ENCODE measurements at regions not wholly inside any gene's neighbourhood (a gene's known extent, or its start where the extent isn't known, plus 50 kb on each side); places are given as distances from the start of the nearest gene placed in this dataset.
A peak's percentile ranks its signal among the peaks of the same experiment; 100 is the strongest.

DNA sequence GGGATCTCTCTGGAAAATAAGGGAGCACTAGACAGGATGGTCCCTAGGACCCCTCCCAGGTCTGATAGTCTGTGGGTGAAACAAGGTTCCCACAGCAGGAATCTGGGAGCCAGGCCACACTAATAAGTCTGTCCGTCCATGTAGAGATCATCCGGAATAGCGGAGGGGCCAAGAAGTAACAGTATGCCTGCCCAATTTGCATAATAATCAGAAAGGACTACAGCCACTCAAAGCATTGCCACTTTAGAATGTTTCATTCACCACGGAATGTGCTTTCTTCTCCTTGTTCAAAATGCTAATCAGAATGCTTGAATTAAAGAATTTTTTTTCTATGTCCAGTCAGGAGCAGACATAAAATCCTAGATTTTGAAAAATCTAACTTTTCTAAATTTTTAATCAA lies 254.9 kb downstream of the ACTL7B start:
- no peak for DNase-seq

DNA sequence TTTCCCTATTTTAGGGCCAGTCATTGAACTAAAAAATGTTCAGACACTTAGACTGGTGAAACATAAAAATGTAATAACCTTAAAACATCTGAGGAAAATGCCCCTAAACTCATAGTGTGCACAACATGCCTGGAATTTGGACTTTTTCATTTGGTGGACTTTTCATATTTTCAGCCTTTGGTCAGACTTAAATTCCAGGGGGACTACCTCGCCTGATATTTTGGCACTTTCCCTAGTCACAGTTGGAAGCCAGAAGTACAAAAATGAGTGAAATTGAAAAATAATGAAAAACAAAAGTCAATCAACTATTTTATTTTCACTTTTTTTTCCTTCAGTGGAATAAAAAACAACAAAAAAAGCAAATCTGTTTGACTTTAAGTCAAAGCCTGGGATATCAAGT lies 256.2 kb downstream of the ACTL7B start:
- no peak for DNase-seq

DNA sequence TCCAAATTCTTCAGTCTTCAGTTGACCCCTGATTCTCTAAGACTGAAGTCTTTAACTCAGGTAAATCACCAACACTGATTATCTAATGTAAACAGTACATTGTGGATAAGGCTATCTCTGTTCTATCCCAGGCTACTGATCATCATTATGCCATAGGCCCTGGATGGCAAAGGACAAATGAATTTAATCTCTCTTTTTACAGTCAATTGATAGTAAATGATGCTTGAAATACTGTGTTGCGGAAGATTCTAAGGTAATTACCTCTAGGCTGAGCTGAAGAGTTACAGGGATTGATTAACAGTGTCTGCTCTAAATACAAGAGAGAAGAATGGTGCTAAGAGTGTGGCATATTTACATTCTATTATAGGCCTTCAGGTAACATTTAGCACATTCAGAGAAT lies 264.7 kb downstream of the ACTL7B start:
- DNase-seq, result no peak

DNA sequence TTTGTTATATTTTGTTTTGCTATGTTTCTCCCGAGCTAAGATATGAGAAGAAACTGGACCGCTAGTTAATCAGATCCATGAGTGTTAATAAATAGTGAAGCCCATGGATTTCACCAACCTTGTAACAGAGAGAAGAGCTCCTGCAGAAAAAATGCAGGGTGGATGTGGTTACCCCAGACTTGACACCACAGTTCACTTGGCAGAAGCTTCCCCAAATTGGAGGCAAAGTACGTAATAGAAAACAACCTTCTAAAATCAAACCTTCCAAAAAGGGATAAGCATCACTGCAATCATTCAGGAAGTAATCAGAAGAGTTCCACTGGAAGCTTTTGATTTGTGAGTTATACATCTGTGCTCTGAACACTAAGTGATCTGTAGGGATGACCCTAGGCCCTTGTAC lies 267.5 kb downstream of the ACTL7B start:
- no peak for DNase-seq

DNA sequence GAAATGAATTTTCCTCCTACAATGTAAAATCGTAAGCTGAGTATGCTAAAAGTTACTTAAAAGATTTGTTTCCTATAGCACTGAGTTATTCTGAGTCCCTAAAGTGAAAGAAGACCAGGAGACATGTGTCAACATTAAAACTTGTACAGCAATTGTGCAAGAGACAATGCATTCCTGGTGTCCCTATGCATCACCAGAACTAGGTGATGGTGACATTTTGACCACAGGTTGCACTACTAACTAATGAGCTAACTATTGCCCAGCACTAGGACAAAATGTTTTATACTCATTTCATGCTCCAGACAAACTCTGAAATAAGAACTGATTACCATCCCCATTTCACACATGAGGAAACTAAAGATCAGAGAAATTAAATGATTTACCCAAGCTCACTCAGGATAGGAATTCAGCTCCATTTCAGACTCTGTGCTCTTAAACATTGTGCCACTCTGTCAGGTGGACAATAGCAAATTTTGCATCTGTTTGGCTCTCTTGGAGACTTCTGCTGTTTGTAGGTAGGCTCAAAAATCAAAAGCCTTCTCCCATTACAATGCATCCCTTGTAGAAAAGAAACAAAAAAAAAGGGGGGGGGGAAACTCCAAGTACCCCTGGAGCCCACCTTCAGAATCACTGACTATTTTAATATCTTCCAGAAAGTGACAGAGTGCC lies 269.2 kb downstream of the ACTL7B start:
- DNase-seq, result no peak

DNA sequence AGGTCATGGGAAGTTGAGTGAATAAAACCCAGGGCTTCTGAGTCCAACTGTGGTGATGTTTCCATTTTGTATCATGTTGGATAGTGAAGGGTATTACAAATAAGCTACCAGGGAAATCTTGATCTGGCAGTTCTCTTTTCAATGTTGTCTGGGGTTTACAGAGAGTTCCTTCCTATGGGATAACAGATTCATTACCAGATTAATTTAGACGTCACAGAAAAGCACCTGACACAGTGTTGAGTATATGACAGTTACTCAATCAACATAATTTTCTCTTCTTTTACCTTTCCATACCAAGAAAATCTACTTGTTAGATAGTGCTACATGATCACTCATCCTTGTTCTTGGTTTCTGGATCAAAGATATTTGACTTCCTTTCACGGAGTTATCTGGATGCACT lies 270.9 kb downstream of the ACTL7B start:
- DNase-seq, result no peak

DNA sequence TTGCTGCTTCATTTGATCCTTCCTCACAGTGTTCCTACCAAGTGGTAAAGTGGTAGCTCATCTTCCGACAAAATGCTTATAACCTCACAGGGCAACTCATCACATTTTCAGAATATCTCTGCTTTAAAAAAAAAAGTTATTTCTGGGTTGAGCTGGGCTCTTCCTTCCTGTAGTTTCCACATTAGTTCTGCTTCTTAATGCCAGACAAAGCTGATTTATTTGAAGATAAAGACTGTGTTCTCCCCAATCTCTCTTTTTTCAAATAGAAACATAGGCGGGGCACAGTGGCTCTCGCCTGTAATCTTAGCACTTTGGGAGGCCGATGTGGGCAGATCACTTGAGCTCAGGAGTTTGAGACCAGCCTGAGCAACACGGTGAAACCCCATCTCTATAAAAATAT lies 273.1 kb downstream of the ACTL7B start:
- DNase-seq, result no peak

DNA sequence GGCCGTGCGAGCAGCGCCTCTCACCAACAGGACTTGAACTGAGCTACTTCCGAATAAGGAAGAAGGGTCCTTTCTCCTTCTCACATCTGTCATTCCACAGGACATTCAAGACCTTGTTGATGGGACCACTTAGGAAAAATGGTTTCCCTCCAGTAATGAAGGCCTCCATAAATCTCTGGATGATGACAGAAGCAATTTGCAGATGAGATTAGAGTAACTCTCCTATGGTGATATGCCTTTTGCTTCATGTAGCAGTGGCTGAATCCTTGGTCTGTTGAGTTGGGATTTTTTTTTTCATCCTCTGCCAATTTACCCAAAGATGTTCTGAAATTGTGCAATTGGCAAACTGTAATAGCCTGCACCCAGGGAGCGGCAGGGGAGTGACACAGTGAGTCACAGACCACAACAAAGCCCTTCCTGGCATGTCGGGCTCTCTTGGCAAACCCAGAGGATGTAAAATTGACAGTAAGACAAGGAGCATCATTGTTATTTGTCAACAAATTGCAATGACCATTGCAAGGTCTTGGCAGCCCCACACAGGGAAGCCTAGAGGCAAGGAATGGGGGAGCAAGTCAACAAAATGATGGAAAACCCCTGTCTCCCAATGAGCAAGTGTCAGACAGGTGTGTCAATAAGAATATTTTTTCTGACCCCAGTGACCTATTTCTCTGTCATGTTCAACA lies 275.9 kb downstream of the ACTL7B start:
- DNase-seq, result no peak

DNA sequence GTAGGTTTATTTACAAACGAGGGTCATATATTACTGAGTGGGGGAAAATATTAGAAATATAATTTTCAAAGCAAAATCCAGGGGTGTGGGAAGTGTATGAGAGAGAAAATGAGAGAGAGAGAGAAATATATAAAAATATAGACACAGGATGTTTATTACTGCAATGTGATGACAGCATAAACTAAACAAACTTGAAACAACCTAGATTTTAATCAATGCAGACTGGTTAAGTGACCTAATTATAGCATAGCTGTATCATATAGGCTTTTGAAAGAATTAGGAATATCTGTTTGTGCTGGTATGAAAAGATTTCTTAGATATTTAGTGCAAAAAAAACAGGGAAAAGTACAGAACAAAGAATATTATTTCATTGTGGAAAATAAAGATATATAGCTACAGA lies 280.5 kb downstream of the ACTL7B start:
- no peak for DNase-seq

DNA sequence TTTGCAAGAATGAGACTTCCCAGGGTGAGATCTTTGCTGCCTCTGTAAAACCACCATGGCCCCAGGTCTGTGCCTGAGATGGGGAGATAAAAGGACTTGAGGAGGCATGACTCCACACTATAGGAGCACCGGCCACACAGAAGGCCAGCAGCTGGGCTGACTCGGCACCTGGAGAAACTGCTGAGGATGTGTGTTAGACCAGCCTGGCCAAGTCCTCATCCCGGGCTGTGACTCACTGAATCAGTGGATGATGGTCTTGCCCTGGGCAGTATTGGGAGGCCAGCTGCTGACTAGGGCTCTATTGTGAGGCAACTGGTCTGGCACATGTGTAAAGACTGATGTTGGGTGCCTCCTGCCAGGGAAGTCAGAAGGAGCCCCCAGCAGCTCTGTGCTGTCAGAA lies 286.2 kb downstream of the ACTL7B start:
- DNase-seq, result no peak

DNA sequence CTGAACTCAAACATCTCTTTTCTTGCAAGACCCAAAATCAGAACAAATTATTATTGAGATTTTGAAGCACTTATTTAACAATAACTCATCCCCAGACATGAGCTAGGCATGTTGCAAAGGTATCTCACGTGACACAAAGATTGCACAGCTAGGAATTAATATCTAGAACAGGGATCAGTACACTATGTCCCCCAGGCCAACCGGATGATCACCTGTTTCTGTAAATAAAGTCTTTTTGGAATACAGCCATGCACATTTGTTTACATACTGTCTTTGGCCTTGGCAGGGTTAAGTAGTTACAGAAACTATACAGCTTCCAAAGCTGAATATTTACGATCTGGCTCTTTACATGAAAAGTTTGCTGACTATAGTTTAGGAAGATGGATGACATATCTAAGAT lies 287.7 kb downstream of the ACTL7B start:
- DNase-seq, result peak; percentile 38

DNA sequence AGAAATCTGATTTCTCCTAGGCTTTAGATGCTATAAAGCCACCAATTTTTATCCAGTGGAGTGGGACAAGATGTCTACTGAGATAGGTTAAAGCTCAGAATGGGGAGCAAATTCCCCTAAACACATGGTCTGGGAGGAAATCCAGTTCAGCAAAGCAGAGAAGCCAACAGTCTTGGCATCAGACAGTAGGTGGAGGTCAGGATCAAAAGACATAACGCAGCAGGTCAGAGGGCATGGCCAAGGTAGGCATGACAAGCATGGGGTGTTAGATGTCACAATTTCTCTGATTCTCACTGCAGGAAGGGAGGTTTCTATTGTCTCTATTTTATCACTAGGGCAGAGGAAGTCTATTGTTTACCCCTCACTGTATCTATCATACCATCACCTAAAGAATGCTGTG lies 288.2 kb downstream of the ACTL7B start:
- DNase-seq, result no peak

DNA sequence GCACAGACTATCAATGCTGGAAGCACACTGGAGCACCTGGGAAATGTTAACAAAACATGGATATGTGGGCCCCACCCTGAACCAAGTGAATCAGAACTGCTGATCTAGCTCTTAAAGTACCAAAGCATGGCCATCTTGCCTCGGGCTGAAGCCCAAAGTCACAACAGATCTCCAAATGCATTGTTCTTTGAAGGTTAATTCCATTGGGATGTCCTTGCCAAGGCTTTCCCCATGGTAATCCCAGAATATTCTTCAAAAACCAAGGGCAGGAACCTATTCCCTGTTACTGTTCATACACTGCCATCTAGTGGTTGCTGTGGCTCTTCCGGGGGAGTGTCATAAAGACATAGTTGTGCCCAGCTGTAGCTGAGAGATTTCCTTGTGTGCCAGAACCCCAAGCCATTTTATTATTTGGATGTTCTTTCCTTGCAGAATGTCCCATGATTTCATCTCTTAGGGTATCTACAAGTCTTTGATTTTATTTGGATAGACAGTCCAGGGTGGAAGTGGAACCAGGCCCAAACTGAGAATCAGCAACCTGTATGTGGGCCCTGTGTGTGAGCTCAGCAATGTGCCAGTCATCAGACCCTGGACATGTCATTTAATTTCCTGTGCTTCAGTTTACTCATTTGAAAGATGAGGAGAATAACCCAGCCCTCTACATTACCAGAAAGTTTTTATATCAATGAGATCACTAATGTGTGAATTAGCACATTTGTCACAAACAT lies 290.0 kb downstream of the ACTL7B start:
- peak; percentile 85 for DNase-seq

DNA sequence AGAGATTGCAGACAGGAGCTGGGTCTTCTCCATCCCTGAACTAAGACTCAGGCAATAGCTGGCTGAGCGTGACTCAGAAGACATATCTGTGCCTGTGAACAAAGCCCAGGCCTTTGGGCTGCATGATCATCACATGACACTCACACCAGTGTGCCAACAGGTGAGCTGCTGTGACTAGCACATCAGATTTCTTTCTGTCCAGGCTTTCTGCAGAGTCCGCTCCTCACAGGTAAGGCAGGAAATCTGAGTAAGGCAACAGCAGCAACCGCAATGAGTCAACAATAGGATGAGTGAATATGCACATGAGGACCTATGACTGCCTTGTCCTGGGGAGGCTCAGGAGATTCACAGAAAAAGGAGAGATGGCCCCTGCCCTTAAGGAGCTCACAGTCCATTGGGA lies 293.6 kb downstream of the ACTL7B start:
- DNase-seq, result no peak

DNA sequence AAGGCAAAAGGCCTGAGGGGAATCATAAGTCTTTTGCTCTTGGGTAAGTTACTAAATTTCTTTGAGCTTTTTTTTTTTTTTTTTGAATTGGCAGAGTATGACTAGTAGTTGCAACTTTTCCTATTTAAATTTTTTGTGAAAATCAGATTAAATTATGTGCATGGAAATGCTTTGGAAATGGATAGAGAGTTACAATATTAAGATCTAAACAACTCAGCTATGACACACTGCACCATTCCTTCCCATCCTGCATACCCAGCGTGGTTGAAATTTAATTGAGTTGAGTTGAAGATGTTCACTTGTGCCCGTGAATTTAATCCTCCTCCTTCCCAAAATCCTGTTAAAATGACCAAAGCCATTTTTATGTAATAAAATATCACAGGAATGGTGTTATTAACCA lies 296.4 kb downstream of the ACTL7B start:
- DNase-seq, result no peak

DNA sequence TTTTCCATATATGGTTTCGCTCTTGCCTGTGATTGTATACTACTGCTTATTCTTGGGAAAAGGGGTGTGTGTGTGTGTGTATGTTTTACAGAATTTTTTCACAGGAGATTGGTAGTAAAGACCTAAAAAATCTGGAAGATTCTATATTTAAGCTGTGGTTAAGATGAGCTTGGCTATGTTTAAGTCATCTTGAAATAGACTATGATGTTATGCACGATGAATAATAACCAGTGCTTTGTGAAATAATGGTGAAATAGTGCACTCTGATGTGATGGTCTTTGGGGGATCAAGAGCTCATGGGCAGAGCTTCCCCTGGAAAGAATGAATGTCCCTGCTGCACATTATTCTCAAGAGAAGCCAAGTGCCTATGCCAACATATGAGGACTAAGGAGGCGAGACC lies 301.0 kb downstream of the ACTL7B start:
- no peak for DNase-seq

DNA sequence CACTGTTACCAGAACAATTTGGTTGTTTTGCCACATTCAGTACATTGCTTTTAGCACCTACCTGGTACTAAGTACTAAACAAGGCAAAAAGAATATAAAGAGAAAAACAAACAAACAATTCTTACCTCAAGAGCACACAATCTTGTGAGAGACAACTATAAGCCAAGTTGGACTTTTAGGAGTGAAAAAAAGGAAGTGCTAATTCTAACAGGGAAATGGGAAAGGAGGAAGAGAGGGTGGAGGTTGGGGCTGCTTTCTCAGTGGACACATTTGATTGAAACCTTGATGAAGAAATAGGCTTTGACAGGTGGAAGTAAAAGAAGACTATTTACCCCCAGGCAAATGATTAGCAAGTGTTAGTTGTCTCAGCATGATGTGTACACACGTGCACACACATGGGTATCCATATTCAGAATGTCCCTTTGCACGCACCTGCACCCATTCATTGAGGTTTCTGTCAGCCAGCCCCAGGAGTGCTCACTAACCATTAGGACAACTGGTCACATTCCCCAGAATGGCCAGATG lies 302.6 kb downstream of the ACTL7B start:
- no peak for DNase-seq

DNA sequence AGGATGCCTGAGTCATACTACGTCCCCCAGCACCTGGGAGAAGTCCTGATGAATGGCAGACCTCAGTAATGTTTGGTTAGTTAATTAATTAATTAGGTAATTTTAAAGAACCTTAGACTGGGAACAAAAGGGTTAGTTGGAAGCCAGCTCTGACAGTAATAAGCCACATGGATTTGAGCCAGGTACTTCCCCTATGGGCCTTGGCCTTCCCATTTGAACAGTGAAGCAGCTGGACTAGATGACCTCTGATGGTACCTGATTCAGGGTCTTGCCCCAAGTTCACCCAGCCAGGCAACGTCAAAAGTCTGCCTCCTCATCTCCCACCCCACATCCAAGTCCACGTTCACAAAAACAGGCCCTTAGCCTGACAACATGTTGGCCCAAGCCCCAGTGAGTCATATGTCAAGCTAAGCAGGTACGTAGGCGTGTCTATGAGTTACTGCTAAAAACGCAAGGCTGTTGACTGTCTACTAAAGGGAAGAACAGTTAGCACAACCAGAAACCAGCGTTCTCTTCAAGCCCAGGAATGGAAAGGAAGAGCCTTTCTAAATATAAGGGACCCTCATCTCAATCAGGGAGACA lies 303.2 kb downstream of the ACTL7B start:
- peak; percentile 14 for DNase-seq

DNA sequence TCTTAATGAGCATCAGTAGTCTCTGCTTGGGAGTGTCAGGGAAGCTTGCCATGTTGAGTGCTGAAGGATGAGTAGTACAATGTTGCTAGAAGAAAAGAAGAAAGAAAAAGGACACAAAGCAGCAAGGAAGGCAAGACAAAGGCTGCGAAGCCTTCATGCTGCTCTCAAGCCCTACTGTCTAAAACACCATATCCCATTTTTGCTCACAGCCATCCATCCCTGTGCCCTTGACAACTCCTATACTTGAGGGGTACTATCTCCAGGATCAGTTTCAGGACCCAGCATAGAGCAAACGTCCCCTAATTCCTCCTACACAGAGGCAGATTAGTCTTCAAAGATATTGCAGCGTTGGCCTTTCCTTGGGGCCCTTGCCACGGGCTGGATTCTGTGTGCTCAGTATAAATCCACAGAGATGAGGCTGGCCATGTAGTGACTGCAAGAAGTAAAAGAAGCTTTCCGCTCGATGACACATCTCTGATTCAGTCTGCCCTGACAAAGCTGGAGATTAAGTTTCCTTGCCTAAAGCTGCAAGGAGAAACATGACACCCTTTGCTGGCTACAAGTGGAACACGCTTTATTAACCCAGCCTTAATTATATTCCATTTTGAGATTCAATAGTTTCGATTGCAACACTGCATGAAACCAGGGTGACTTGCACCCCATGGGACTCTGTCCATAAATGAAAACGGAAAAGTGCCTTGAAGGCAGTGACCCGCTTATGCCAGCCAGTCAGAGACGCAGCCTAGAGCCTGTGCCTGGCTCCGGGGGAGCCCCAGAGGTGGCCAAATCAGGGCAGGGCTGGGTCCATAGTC lies 304.6 kb downstream of the ACTL7B start:
- no peak for DNase-seq

DNA sequence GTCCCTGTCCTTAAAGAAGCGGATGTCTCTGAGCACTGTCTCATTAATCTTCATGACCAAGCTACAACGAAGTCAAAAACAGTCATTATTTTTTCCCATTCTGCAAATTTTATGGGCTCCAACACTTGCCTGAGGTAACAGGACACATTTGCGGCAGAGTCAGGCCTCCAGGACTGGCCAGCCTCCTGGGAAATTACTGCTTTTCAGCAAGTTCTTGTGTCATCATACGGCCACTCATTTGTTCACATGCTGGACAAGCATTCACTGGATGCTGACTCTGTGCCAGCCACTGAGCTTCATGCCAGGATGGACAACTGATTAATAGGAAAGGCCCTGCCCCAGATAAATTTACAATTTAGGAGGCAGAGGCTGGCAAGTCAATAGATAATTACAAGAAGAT lies 305.7 kb downstream of the ACTL7B start:
- no peak for DNase-seq

DNA sequence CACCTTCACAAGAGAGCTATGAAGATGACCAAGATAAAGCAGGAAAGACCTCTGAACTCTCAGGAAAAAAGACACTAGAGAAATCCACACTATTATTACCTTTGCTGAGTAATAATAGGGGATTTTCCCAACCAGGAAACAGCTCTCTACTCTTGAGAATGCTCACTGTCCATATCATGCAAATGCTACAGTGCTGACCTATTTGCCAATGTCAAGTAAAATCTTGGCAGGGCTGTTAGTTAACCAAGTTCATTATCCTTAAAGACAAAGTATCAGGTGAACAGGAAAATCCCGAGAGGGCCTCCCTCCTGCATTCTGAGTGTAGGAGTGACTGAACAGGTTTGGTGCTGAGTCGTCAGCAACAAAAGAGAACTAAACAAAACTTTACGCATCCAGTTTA lies 306.6 kb downstream of the ACTL7B start:
- no peak for DNase-seq

DNA sequence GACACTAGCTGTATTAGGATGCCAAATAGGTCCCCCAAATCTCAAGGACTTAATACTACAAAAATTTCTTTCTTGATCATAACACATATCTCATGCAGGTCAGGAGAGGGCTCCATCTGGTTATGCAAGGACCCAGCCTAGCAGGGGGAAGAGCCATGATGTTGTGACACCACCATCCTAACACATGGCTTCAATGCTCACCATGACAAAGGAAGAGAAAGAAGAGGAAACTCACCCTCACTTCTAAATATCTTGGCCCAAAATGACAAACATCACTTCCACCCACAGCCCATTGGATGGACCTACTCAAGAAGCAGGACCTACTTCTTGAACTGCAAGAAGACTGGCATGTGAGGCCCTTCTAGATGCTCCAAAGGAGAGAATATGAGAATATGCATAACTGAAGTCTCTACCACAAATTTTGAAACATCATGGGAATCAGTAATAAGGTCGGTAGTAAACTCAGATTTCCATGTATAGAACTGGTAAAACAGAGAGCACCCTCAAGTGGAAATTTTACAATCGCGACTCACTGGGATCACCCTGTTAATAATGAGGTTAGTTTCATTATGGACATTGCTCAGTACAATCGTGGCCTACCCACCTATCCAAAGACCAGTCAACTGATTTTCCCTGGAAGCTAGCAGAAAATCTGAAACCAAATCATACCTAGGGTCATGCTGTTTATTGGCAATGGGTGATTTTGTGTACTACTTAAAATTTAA lies 308.2 kb downstream of the ACTL7B start:
- no peak for DNase-seq

Data from NCI-H345 (cell line).